ENCODE measurements at regions not wholly inside any gene's neighbourhood (a gene's known extent, or its start where the extent isn't known, plus 50 kb on each side); places are given as distances from the start of the nearest gene placed in this dataset.

- Histone ChIP-seq H3K79me2 (ENCODE audit: control insufficient read depth, insufficient read depth, low read length) (no peaks in the 10 kb centered on the region), H3K4me2 (ENCODE audit: extremely low read depth, insufficient read depth, low read length) (no peak overlapping the region), H3K27me3 (ENCODE audit: control insufficient read depth, insufficient read depth, low read length) (no peaks in the 10 kb centered on the region), H3K9ac (ENCODE audit: insufficient read depth, low read length) (no peak overlapping the region), H3K4me1 (ENCODE audit: control insufficient read depth, extremely low read depth, insufficient read depth, low read length) (no peaks in the 10 kb centered on the region), H2AFZ (ENCODE audit: low read length) (no peak overlapping the region), H3K9me3 (ENCODE audit: control insufficient read depth, insufficient read depth, low read depth, low read length) (no peaks in the 10 kb centered on the region), H4K20me1 (ENCODE audit: control insufficient read depth, extremely low read depth, insufficient read depth, low read length) (no peaks in the 10 kb centered on the region), H3K27ac (ENCODE audit: insufficient read depth, low read length) (no peak overlapping the region), H3K4me3 (replicated peaks in 1 of 4; ENCODE audit: control extremely low read depth in 1 of 4, insufficient read depth in 1 of 4, low read depth in 3 of 4, low read length in 4 of 4) (no peak overlapping the region), H3K36me3 (ENCODE audit: control insufficient read depth, insufficient read depth, low read length) (no peaks in the 10 kb centered on the region)
- DNase-seq (ENCODE audit: low read depth in 2 of 2): no peak
- no peak for TF ChIP-seq EZH2 (IDR thresholded peaks at IDR 0.05; ENCODE audit: low read length, missing control alignments)
- no peak for TF ChIP-seq CTCF (conservative IDR thresholded peaks at IDR 0.05 in 1 of 2, IDR thresholded peaks at IDR 0.05 in 1 of 2; ENCODE audit: low read depth in 1 of 2, low read length in 2 of 2)
Measured at GRCh38 chr4:137333031-137333430, 199.3 kb downstream of the PCDH18 start.

- no peak overlapping the region for H3K27ac ChIP-seq (ENCODE audit: insufficient read depth, low read length)
Measured at GRCh38 chr4:137312257-137312656, 220.0 kb downstream of the PCDH18 start.

More at GRCh38 chr4:137312257-137312656, 220.0 kb downstream of the PCDH18 start:
- H2AFZ ChIP-seq (ENCODE audit: low read length): no peak overlapping the region
- peak; percentile 70 to 80 for DNase-seq (ENCODE audit: low read depth in 2 of 2)
- no peak overlapping the region for H3K4me3 ChIP-seq (replicated peaks in 1 of 4; ENCODE audit: control extremely low read depth in 1 of 4, insufficient read depth in 1 of 4, low read depth in 3 of 4, low read length in 4 of 4)
- H3K4me1 ChIP-seq (ENCODE audit: control insufficient read depth, extremely low read depth, insufficient read depth, low read length): peaks cover 8% of the 10 kb centered on the region
- no peaks in the 10 kb centered on the region for H4K20me1 ChIP-seq (ENCODE audit: control insufficient read depth, extremely low read depth, insufficient read depth, low read length)
- H3K9me3 ChIP-seq (ENCODE audit: control insufficient read depth, insufficient read depth, low read depth, low read length): no peaks in the 10 kb centered on the region
- H3K9ac ChIP-seq (ENCODE audit: insufficient read depth, low read length): no peak overlapping the region
- no peaks in the 10 kb centered on the region for H3K79me2 ChIP-seq (ENCODE audit: control insufficient read depth, insufficient read depth, low read length)
- H3K36me3 ChIP-seq (ENCODE audit: control insufficient read depth, insufficient read depth, low read length): no peaks in the 10 kb centered on the region
- no peaks in the 10 kb centered on the region for H3K27me3 ChIP-seq (ENCODE audit: control insufficient read depth, insufficient read depth, low read length)
- H3K4me2 ChIP-seq (ENCODE audit: extremely low read depth, insufficient read depth, low read length): no peak overlapping the region
- TF ChIP-seq EZH2 (IDR thresholded peaks at IDR 0.05; ENCODE audit: low read length, missing control alignments) (no peak), CTCF (conservative IDR thresholded peaks at IDR 0.05 in 1 of 2, IDR thresholded peaks at IDR 0.05 in 1 of 2; ENCODE audit: low read depth in 1 of 2, low read length in 2 of 2) (no peak)

Data from fibroblast of lung (primary cell).